ENCODE measurements at regions not wholly inside any gene's neighbourhood (a gene's known extent, or its start where the extent isn't known, plus 50 kb on each side); places are given as distances from the start of the nearest gene placed in this dataset.

GRCh38 chr5:171509467-171509866 is 90.0 kb downstream of the FGF18 start:
- TF ChIP-seq EP300 (IDR thresholded peaks at IDR 0.05) (no peak), POLR2A (IDR thresholded peaks at IDR 0.05) (no peak), POLR2AphosphoS5 (IDR thresholded peaks at IDR 0.05) (no peak), CTCF (IDR thresholded peaks at IDR 0.05) (no peak)
- no peaks in the 10 kb centered on the region for H3K36me3 ChIP-seq
- H3K27ac ChIP-seq = no peak overlapping the region
- H3K4me1 ChIP-seq = no peaks in the 10 kb centered on the region
- 89% methylated on average over 7 of the region's 7 CpGs for WGBS
- no peaks in the 10 kb centered on the region for H3K9me3 ChIP-seq
- no peak for DNase-seq (ENCODE audit: low spot score in 2 of 2)
- no peak overlapping the region for H3K4me3 ChIP-seq
- no peaks in the 10 kb centered on the region for H3K27me3 ChIP-seq

- WGBS = 83% methylated on average over 5 of the region's 5 CpGs
- Histone ChIP-seq H3K4me3 (no peak overlapping the region), H3K27ac (no peak overlapping the region), H3K36me3 (no peaks in the 10 kb centered on the region), H3K27me3 (no peaks in the 10 kb centered on the region), H3K9me3 (no peaks in the 10 kb centered on the region), H3K4me1 (no peaks in the 10 kb centered on the region)
- no peak for DNase-seq (ENCODE audit: low spot score in 2 of 2)
- TF ChIP-seq POLR2A (IDR thresholded peaks at IDR 0.05) (no peak), CTCF (IDR thresholded peaks at IDR 0.05) (no peak), EP300 (IDR thresholded peaks at IDR 0.05) (no peak), POLR2AphosphoS5 (IDR thresholded peaks at IDR 0.05) (no peak)
Measured at GRCh38 chr5:171512397-171512796, 93.0 kb downstream of the FGF18 start.

- Histone ChIP-seq H3K4me1 (no peaks in the 10 kb centered on the region), H3K27ac (no peak overlapping the region), H3K4me3 (no peak overlapping the region), H3K9me3 (no peaks in the 10 kb centered on the region), H3K36me3 (no peaks in the 10 kb centered on the region), H3K27me3 (no peaks in the 10 kb centered on the region)
- WGBS = 78% methylated on average over 2 of the region's 2 CpGs
- no peak for TF ChIP-seq CTCF (IDR thresholded peaks at IDR 0.05)
- TF ChIP-seq POLR2AphosphoS5 (IDR thresholded peaks at IDR 0.05) = no peak
- no peak for TF ChIP-seq POLR2A (IDR thresholded peaks at IDR 0.05)
- no peak for TF ChIP-seq EP300 (IDR thresholded peaks at IDR 0.05)
- no peak for DNase-seq (ENCODE audit: low spot score in 2 of 2)
Measured at GRCh38 chr5:171513591-171513990, 94.1 kb downstream of the FGF18 start.

GRCh38 chr5:171518916-171519315 is 99.5 kb downstream of the FGF18 start:
- Histone ChIP-seq H3K27ac (no peak overlapping the region), H3K4me1 (peaks cover 21% of the 10 kb centered on the region), H3K27me3 (no peaks in the 10 kb centered on the region), H3K9me3 (no peaks in the 10 kb centered on the region), H3K4me3 (no peak overlapping the region), H3K36me3 (no peaks in the 10 kb centered on the region)
- WGBS = 94% methylated on average over 13 of the region's 13 CpGs
- TF ChIP-seq POLR2A (IDR thresholded peaks at IDR 0.05) (no peak), EP300 (IDR thresholded peaks at IDR 0.05) (no peak), CTCF (IDR thresholded peaks at IDR 0.05) (no peak), POLR2AphosphoS5 (IDR thresholded peaks at IDR 0.05) (no peak)
- DNase-seq (ENCODE audit: low spot score in 2 of 2) = no peak

- H3K4me1 ChIP-seq = peaks cover 30% of the 10 kb centered on the region
- 73% methylated on average over 6 of the region's 20 CpGs for WGBS
- H3K9me3 ChIP-seq = no peaks in the 10 kb centered on the region
- TF ChIP-seq CTCF (IDR thresholded peaks at IDR 0.05) (no peak), EP300 (IDR thresholded peaks at IDR 0.05) (no peak), POLR2A (IDR thresholded peaks at IDR 0.05) (no peak), POLR2AphosphoS5 (IDR thresholded peaks at IDR 0.05) (no peak)
- H3K27ac ChIP-seq = peak overlapping the region; percentile 4
- no peak for DNase-seq (ENCODE audit: low spot score in 2 of 2)
- H3K4me3 ChIP-seq = no peak overlapping the region
- H3K27me3 ChIP-seq = no peaks in the 10 kb centered on the region
- no peaks in the 10 kb centered on the region for H3K36me3 ChIP-seq
Measured at GRCh38 chr5:171520300-171521174, 101.1 kb downstream of the FGF18 start.

Measured in suprapubic skin (tissue), 4 donors.